PC-9 (cell line): ENCODE measurements at regions not wholly inside any gene's neighbourhood (a gene's known extent, or its start where the extent isn't known, plus 50 kb on each side); places are given as distances from the start of the nearest gene placed in this dataset.

Experiments
- EZH2 ChIP-seq: fragments of 200-600 bp; sonication (generic); IDR thresholded peaks from 2 replicates; pipeline ENCODE4 v1.8.0; 2017; ENCODE audit warnings: antibody characterized with exemption, low read depth
- TF ChIP-seq, protein P1 (sequence below): fragments of 200-600 bp; sonication (generic); conservative IDR thresholded peaks from 2 replicates; pipeline ENCODE4 v1.6.1; 2017; ENCODE audit warnings: mixed run types, antibody characterized with exemption, mild to moderate bottlenecking, moderate library complexity

DNA sequence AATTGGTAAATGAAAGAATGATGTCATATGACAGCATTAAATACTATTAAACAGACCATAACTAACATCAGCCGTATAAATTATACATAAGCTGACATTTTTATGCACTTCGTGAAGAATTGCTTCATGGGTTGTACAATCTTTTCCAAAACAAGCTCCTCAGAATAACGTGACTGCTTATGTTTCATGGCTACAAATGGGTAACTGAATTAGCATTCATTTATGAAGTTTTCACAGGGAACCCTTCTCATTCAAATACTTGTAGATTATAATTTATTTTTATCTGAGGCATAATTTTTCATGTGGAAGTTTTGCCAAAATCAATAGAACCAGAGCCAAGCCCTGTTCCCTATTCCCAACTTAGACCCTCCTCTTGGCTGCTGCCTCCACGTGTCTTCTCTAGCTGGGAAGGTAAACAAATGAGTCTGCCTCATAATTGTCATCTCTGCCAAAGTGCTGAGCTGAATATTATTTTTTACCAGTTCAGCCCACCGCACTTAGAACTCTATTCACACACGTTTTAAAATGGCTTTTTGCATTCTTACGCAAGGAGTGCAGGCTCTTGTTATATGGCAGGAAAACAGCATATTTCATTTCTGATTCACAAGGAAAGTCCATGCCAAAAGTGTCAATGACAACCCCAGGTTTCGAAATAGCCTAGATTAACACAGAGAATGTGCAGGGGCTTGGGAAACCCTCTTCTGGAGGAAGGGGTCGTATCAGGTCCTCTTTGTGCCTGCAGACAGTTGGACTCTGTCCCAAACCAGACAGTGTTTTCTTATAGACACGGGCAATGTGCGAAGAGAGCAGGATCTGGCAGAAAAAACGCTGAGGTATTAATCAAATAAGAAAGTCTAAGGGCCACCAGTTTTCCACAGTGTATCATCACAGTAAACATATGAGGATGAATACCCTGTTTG is 370.7 kb upstream of the MGMT start:
- TF ChIP-seq, protein P1, sequence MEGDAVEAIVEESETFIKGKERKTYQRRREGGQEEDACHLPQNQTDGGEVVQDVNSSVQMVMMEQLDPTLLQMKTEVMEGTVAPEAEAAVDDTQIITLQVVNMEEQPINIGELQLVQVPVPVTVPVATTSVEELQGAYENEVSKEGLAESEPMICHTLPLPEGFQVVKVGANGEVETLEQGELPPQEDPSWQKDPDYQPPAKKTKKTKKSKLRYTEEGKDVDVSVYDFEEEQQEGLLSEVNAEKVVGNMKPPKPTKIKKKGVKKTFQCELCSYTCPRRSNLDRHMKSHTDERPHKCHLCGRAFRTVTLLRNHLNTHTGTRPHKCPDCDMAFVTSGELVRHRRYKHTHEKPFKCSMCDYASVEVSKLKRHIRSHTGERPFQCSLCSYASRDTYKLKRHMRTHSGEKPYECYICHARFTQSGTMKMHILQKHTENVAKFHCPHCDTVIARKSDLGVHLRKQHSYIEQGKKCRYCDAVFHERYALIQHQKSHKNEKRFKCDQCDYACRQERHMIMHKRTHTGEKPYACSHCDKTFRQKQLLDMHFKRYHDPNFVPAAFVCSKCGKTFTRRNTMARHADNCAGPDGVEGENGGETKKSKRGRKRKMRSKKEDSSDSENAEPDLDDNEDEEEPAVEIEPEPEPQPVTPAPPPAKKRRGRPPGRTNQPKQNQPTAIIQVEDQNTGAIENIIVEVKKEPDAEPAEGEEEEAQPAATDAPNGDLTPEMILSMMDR, result no peak
- TF ChIP-seq EZH2, result no peak
